GM06990 (cell line): ENCODE measurements at regions not wholly inside any gene's neighbourhood (a gene's known extent, or its start where the extent isn't known, plus 50 kb on each side); places are given as distances from the start of the nearest gene placed in this dataset.
"Not testable (repeated sequence)": the region's sequence is repeated elsewhere in the genome, so short reads cannot be mapped to it uniquely, and the experiment has no call there.

Experiments used
- DNase-seq: peaks from one replicate; pipeline ENCODE4 v3.0.0-alpha.2; 2011; ENCODE audit not compliant: insufficient read length; ENCODE audit errors: extremely low read depth
- H3K27me3 ChIP-seq: replicated peaks from 2 replicates; pipeline ENCODE4 v1.6.0; 2011; ENCODE audit warnings: low read length; ENCODE audit not compliant: control insufficient read depth, insufficient read depth
- H3K36me3 ChIP-seq: 2 replicates; pipeline ENCODE4 v1.5.1; 2011; ENCODE audit warnings: low read length; ENCODE audit not compliant: control insufficient read depth, insufficient read depth
- H3K4me3 ChIP-seq: replicated peaks from 2 replicates; pipeline ENCODE4 v1.5.1; 2011; ENCODE audit warnings: low read depth, mild to moderate bottlenecking, control low read depth, low read length
- CTCF ChIP-seq: IDR thresholded peaks from 2 replicates; pipeline ENCODE4 v1.5.1; 2011; ENCODE audit warnings: low read length, control low read depth, mild to moderate bottlenecking, inconsistent platforms; ENCODE audit not compliant: insufficient read depth, poor library complexity, severe bottlenecking

- DNase-seq, H3K4me3 ChIP-seq, H3K36me3 ChIP-seq, H3K27me3 ChIP-seq: not testable (repeated sequence)
Measured at GRCh38 chr15:29648415-29648814, 173.9 kb downstream of the TJP1 start.

- no peaks in the 10 kb centered on the region for H3K27me3 ChIP-seq
- H3K4me3 ChIP-seq: no peak overlapping the region
- no peak for TF ChIP-seq CTCF
- no peak for DNase-seq
- no peaks in the 10 kb centered on the region for H3K36me3 ChIP-seq
Measured at GRCh38 chr15:29645841-29646240, 176.4 kb downstream of the TJP1 start.

GRCh38 chr15:29644361-29644760 lies 177.9 kb downstream of the TJP1 start:
- not testable (repeated sequence) for H3K36me3 ChIP-seq

GRCh38 chr15:29638781-29639180 lies 183.5 kb downstream of the TJP1 start:
- Histone ChIP-seq H3K27me3 (no peaks in the 10 kb centered on the region), H3K36me3 (no peaks in the 10 kb centered on the region), H3K4me3 (no peak overlapping the region)
- no peak for DNase-seq
- no peak for TF ChIP-seq CTCF

More at GRCh38 chr15:29644361-29644760, 177.9 kb downstream of the TJP1 start:
- not testable (repeated sequence) for H3K27me3 ChIP-seq, H3K4me3 ChIP-seq, DNase-seq

GRCh38 chr15:29638011-29638410 lies 184.3 kb downstream of the TJP1 start:
- no peak for DNase-seq
- Histone ChIP-seq H3K27me3 (no peaks in the 10 kb centered on the region), H3K36me3 (no peaks in the 10 kb centered on the region), H3K4me3 (no peak overlapping the region)
- no peak for TF ChIP-seq CTCF

GRCh38 chr15:29637555-29637954 lies 184.7 kb downstream of the TJP1 start:
- H3K36me3 ChIP-seq: no peaks in the 10 kb centered on the region
- no peaks in the 10 kb centered on the region for H3K27me3 ChIP-seq
- no peak for DNase-seq
- no peak overlapping the region for H3K4me3 ChIP-seq
- no peak for TF ChIP-seq CTCF

- Histone ChIP-seq H3K36me3 (no peaks in the 10 kb centered on the region), H3K4me3 (no peak overlapping the region), H3K27me3 (no peaks in the 10 kb centered on the region)
- no peak for TF ChIP-seq CTCF
- DNase-seq: no peak
Measured at GRCh38 chr15:29636921-29637320, 185.3 kb downstream of the TJP1 start.
